ENCODE measurements at regions not wholly inside any gene's neighbourhood (a gene's known extent, or its start where the extent isn't known, plus 50 kb on each side); places are given as distances from the start of the nearest gene placed in this dataset.

DNA sequence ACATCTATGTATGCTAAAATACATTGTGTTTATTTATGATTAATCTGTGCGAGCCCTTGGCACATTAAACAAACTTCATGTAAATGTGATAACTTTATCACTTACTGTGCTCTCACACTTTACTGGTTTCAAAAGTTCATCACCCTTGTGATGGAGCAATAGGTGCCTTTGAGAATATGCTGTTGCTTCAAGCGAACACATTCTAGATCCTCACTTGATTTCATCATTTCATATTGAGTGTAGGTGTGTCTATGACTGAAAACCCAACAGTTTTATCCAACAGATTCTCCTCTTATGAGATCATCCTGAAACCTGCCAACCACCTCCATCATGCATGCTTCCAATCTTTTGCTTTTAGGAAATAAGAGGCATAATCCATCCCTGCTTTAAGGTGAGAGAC is 854.4 kb downstream of the TMEM121 start:
- TF ChIP-seq POLR2AphosphoS5 (IDR thresholded peaks at IDR 0.05; ENCODE audit: low read depth, low read length) = no peak
- TF ChIP-seq POLR2A (IDR thresholded peaks at IDR 0.05; ENCODE audit: low read depth, low read length) = no peak
- TF ChIP-seq TAF1 (IDR thresholded peaks at IDR 0.05; ENCODE audit: low read depth, low read length) = no peak
- no peak for TF ChIP-seq POU2F2 (IDR thresholded peaks at IDR 0.05; ENCODE audit: low read depth, low read length)
- TF ChIP-seq SPI1 (IDR thresholded peaks at IDR 0.05; ENCODE audit: low read depth, low read length) = no peak
